ENCODE measurements at regions not wholly inside any gene's neighbourhood (a gene's known extent, or its start where the extent isn't known, plus 50 kb on each side); places are given as distances from the start of the nearest gene placed in this dataset.

DNA sequence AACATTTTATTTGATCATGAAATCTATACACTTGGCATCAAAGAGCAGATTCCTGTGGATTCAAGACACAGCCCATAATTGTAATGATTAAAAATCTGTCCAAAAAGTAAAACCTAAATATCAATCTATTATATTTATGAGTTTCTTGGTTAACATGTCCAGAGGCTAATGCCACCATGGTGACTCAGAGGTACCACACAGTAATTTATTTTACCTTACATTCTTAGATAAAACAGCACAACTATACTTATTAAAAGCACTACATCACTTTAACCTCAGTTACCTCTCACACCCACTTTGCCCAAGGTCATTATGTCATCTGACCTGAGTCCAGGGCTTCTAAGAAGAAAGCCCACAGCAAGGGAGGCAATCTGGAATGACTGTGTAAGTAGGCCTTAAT, 519.2 kb downstream of the RASEF start:
- TF ChIP-seq, protein P1, sequence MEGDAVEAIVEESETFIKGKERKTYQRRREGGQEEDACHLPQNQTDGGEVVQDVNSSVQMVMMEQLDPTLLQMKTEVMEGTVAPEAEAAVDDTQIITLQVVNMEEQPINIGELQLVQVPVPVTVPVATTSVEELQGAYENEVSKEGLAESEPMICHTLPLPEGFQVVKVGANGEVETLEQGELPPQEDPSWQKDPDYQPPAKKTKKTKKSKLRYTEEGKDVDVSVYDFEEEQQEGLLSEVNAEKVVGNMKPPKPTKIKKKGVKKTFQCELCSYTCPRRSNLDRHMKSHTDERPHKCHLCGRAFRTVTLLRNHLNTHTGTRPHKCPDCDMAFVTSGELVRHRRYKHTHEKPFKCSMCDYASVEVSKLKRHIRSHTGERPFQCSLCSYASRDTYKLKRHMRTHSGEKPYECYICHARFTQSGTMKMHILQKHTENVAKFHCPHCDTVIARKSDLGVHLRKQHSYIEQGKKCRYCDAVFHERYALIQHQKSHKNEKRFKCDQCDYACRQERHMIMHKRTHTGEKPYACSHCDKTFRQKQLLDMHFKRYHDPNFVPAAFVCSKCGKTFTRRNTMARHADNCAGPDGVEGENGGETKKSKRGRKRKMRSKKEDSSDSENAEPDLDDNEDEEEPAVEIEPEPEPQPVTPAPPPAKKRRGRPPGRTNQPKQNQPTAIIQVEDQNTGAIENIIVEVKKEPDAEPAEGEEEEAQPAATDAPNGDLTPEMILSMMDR (IDR thresholded peaks at IDR 0.05 in 2 of 3, conservative IDR thresholded peaks at IDR 0.05 in 1 of 3; ENCODE audit: borderline replicate concordance in 1 of 3, insufficient read depth in 1 of 3, low read depth in 2 of 3, low read length in 2 of 3), result no peak
- TF ChIP-seq EZH2phosphoT487 (IDR thresholded peaks at IDR 0.05; ENCODE audit: borderline replicate concordance), result no peak
- no peak for TF ChIP-seq EZH2 (IDR thresholded peaks at IDR 0.05)
- no peak for TF ChIP-seq POLR2A (IDR thresholded peaks at IDR 0.05; ENCODE audit: borderline replicate concordance, extremely low read depth, insufficient read depth, insufficient read length)
- TF ChIP-seq JUND (IDR thresholded peaks at IDR 0.05), result no peak
- no peak for TF ChIP-seq SP1 (IDR thresholded peaks at IDR 0.05; ENCODE audit: low read depth)
- no peak for TF ChIP-seq TCF7L2 (IDR thresholded peaks at IDR 0.05; ENCODE audit: borderline replicate concordance, extremely low read depth, insufficient read depth, insufficient read length)
- no peak for TF ChIP-seq ZFX (IDR thresholded peaks at IDR 0.05)
- no peak for TF ChIP-seq SIN3A (IDR thresholded peaks at IDR 0.05; ENCODE audit: low read depth)
- no peak for TF ChIP-seq CEBPB (IDR thresholded peaks at IDR 0.05; ENCODE audit: low read depth)
- no peak for TF ChIP-seq SRF (IDR thresholded peaks at IDR 0.05; ENCODE audit: low read depth)
- no peak for TF ChIP-seq POLR2AphosphoS5 (IDR thresholded peaks at IDR 0.05; ENCODE audit: low read depth, low read length)
- TF ChIP-seq, protein P2, sequence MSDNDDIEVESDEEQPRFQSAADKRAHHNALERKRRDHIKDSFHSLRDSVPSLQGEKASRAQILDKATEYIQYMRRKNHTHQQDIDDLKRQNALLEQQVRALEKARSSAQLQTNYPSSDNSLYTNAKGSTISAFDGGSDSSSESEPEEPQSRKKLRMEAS (IDR thresholded peaks at IDR 0.05), result no peak
